VCaP (cell line): ENCODE measurements at regions not wholly inside any gene's neighbourhood (a gene's known extent, or its start where the extent isn't known, plus 50 kb on each side); places are given as distances from the start of the nearest gene placed in this dataset.
"Not testable (repeated sequence)": the region's sequence is repeated elsewhere in the genome, so short reads cannot be mapped to it uniquely, and the experiment has no call there.

Source experiments
- H3K27ac ChIP-seq: fragments of 450-650 bp; 2 replicates; pipeline ENCODE4 v1.5.1; 2017
- TF ChIP-seq, protein P1 (sequence below): fragments of 450-650 bp; conservative IDR thresholded peaks from 2 replicates; pipeline ENCODE4 v1.5.1; 2017; ENCODE audit warnings: mild to moderate bottlenecking, moderate library complexity

DNA sequence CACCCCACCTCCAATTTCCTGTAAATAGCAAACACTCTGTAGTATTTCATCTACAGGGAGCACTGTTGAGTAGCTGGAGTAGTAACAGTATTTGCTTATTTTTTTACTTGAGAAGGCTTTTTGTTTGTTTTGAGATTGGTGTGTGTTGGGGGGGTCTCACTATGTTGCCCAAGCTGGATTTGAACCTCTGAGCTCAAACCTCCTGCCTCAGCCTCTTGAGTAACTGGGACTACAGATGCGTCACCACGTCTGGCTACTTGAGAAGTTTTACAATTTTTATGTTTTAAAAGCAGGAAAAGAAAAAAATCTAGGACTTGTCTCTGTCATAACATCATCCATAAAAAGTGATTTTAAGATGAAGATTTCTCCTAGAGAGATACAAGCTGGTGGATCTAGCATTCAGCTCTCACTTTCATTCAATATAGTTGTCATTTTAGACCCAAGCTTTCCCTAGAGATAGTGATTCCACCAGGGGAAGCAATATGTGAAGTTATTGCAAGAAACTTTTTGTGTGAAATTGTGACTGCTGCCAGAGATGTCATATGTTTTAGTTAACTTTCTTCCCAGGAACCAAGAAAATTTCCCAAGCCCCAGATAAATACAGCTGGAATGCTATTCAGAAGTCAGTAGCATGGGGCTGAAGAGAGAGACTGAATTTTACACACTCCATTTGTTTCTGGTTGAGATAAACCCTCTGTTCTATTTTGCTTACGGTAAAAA is 60.2 kb upstream of the MAP4K3 start:
- no peak overlapping the region for H3K27ac ChIP-seq
- TF ChIP-seq, protein P1, sequence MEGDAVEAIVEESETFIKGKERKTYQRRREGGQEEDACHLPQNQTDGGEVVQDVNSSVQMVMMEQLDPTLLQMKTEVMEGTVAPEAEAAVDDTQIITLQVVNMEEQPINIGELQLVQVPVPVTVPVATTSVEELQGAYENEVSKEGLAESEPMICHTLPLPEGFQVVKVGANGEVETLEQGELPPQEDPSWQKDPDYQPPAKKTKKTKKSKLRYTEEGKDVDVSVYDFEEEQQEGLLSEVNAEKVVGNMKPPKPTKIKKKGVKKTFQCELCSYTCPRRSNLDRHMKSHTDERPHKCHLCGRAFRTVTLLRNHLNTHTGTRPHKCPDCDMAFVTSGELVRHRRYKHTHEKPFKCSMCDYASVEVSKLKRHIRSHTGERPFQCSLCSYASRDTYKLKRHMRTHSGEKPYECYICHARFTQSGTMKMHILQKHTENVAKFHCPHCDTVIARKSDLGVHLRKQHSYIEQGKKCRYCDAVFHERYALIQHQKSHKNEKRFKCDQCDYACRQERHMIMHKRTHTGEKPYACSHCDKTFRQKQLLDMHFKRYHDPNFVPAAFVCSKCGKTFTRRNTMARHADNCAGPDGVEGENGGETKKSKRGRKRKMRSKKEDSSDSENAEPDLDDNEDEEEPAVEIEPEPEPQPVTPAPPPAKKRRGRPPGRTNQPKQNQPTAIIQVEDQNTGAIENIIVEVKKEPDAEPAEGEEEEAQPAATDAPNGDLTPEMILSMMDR, result no peak

DNA sequence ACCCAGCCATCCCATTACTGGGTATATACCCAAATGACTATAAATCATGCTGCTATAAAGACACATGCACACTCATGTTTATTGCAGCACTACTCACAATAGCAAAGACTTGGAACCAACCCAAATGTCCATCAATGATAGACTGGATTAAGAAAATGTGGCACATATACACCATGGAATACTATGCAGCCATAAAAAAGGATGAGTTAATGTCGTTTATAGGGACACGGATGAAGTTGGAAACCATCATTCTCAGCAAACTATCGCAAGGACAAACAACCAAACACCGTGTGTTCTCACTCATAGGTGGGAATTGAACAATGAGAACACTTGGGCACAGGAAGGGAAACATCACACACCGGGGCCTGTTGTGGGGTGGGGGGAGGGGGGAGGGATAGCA is 61.1 kb upstream of the MAP4K3 start:
- not testable (repeated sequence) for H3K27ac ChIP-seq

- H3K27ac ChIP-seq, result no peak overlapping the region
- TF ChIP-seq, protein P1, result no peak
Measured at GRCh38 chr2:39498786-39499185, 61.7 kb upstream of the MAP4K3 start.

DNA sequence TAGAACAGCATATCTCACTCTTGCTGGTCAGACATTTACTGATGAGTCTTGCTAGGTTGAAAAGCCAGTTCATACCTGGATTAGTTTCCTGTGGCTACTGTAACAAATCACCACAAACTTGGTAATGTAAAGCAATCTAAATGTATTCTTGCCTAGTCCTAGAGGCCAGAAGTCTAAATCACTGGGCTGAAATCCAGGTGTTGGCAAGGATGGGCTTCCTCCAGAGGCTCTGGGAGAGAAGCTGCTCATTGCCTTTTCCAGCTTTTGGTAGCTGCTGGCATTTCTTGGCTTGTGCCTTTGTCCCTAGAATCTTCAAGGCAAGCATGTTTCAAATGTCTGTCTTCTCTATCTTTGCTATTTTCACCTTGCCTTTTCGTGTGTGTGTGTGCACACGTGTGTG is 62.3 kb upstream of the MAP4K3 start:
- TF ChIP-seq, protein P1, result no peak
- no peak overlapping the region for H3K27ac ChIP-seq

DNA sequence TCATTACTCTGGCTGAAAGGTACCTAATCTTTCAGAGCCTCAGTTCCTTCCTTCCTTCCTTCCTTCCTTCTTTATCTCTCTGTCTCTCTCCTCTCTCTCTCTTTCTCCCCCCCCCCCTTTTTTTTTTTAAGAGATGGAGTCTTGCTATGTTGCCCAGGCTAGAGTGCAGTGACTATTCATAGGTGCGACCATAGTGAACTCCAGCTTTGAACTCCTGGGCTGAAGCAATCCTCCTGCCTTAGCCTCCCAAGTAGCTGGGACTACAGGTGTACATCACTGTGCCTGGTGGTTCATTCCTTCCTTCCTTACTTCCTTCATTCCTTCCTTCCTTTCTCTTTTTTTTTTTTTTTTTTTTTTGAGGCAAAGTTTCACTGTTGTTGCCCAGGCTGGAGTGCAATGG is 64.3 kb upstream of the MAP4K3 start:
- H3K27ac ChIP-seq, result no peak overlapping the region
- TF ChIP-seq, protein P1, result no peak

DNA sequence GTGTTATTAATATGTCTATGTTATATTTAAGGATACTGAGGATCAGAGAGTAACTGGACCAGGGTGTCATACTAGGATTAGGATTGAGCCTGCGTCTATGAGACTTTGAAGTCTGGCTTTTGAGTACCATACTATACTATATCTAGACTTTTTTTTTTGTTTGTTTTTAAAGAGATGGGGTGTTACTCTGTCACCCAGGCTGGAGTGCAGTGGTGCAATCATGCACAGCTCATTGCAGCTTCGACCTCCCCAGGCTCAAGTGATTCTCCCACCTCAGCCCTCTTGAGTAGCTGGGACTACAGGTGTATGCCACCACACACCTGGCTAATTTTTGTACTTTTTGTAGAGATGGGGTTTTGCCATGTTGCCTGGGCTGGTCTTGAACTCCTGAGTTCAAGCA is 66.2 kb upstream of the MAP4K3 start:
- H3K27ac ChIP-seq, result no peak overlapping the region
- TF ChIP-seq, protein P1, result no peak

- TF ChIP-seq, protein P1, result no peak
- H3K27ac ChIP-seq, result no peak overlapping the region
Measured at GRCh38 chr2:39504790-39505335, 67.8 kb upstream of the MAP4K3 start.

GRCh38 chr2:39506215-39506614 is 69.1 kb upstream of the MAP4K3 start:
- no peak overlapping the region for H3K27ac ChIP-seq
- TF ChIP-seq, protein P1, result no peak
